ENCODE measurements at regions not wholly inside any gene's neighbourhood (a gene's known extent, or its start where the extent isn't known, plus 50 kb on each side); places are given as distances from the start of the nearest gene placed in this dataset.
"Not testable (repeated sequence)": the region's sequence is repeated elsewhere in the genome, so short reads cannot be mapped to it uniquely, and the experiment has no call there.

DNA sequence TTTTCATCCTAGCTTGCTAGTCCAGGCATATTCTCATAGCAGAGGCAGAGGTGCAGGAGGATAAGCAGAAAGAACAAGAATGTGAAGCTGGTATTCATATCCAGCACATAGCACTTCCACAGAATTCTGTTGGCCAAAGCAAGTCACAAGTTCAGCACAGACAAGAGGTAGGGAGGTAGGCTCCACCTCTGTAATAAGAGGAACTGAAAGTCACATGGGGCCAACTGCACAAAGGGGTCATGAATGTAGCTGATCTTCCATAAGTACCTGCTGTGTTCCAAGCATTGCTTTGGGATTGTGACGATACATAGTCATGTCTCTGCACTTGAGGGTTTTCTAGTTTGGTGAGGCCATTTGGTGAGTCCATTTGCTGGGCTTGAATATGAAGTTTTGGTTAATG is 110.8 kb upstream of the MPHOSPH6 start:
- no peak overlapping the region for H3K27ac ChIP-seq (ENCODE audit: low read length)
- no peaks in the 10 kb centered on the region for H3K9me3 ChIP-seq (ENCODE audit: control insufficient read depth, insufficient read depth, low read depth, low read length)
- H3K4me1 ChIP-seq (ENCODE audit: control insufficient read depth, insufficient read depth, low read length) = no peaks in the 10 kb centered on the region
- no peaks in the 10 kb centered on the region for H3K36me3 ChIP-seq (ENCODE audit: control insufficient read depth, insufficient read depth, low read length)
- BruUV-seq (replicated peaks) = no TSS peak
- ATAC-seq (no peak), DNase-seq (ENCODE audit: low read depth, low spot score) (no peak)
- no peak for TF ChIP-seq TCF7L2 (IDR thresholded peaks at IDR 0.05; ENCODE audit: low read depth, low read length)
- no peak for TF ChIP-seq SIN3A (IDR thresholded peaks at IDR 0.05; ENCODE audit: borderline replicate concordance, insufficient read depth, low read depth, low read length)
- TF ChIP-seq POLR2AphosphoS5 (IDR thresholded peaks at IDR 0.05; ENCODE audit: low read depth, low read length) = no peak
- TF ChIP-seq, protein P1, sequence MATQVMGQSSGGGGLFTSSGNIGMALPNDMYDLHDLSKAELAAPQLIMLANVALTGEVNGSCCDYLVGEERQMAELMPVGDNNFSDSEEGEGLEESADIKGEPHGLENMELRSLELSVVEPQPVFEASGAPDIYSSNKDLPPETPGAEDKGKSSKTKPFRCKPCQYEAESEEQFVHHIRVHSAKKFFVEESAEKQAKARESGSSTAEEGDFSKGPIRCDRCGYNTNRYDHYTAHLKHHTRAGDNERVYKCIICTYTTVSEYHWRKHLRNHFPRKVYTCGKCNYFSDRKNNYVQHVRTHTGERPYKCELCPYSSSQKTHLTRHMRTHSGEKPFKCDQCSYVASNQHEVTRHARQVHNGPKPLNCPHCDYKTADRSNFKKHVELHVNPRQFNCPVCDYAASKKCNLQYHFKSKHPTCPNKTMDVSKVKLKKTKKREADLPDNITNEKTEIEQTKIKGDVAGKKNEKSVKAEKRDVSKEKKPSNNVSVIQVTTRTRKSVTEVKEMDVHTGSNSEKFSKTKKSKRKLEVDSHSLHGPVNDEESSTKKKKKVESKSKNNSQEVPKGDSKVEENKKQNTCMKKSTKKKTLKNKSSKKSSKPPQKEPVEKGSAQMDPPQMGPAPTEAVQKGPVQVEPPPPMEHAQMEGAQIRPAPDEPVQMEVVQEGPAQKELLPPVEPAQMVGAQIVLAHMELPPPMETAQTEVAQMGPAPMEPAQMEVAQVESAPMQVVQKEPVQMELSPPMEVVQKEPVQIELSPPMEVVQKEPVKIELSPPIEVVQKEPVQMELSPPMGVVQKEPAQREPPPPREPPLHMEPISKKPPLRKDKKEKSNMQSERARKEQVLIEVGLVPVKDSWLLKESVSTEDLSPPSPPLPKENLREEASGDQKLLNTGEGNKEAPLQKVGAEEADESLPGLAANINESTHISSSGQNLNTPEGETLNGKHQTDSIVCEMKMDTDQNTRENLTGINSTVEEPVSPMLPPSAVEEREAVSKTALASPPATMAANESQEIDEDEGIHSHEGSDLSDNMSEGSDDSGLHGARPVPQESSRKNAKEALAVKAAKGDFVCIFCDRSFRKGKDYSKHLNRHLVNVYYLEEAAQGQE (IDR thresholded peaks at IDR 0.05; ENCODE audit: insufficient read depth in 1 of 2, low read depth in 2 of 2, low read length in 1 of 2) = no peak
- intact Hi-C loops (cut with micrococcal nuclease; ENCODE audit: unreplicated experiment) = no loop called here
- ChIA-PET CTCF (no interaction called here), POLR2A (no interaction called here)
- in situ Hi-C loops (cut with HindIII; ENCODE audit: low pct_unique_long_range_greater_than_20kb, low sequenced_read_pairs) = no loop called here
- no peaks in the 10 kb centered on the region for H3K27me3 ChIP-seq (ENCODE audit: control insufficient read depth, insufficient read depth, low read length)
- no peak overlapping the region for H3K4me3 ChIP-seq (ENCODE audit: low read depth in 2 of 2, low read length in 2 of 2)

DNA sequence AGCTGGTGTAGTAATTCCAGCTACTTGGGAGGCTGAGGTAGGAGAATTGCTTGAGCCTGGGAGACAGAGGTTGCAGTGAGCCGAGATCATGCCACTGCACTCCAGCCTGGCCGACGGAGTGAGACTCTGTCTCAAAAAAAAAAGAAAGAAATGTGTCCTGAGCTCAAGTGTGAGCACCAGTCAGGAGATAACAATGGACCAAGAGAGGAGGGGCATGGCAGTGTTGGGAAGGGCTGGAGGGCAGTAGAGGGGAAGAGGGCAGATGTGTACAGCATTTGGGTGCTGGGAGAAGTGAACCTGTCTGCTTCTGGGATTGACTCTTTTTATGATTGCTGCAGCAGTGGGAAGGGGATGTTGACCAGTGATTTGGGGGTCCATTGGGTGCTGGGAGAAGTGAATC is 105.3 kb upstream of the MPHOSPH6 start:
- CTCF ChIA-PET; in situ Hi-C loops (cut with HindIII; ENCODE audit: low pct_unique_long_range_greater_than_20kb, low sequenced_read_pairs); BruUV-seq (replicated peaks): not testable (repeated sequence)

DNA sequence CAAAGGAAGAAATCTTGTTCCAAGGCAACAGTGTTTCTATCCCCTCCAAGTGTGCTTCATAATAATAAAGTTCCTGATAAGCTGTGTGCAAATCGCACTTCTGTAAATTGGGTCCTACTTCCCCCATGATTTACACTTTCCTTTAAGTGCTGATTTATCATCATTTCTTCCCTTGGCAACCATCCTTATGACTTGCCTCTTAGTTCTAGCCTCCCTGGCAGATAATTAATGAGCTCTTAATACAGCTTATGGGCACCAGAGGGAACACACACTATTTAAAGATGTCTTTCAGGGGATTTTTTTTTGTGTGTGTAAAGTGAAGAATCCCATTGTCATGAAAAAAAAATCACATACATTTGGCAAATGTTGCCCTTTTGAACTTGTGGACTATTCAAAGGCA is 101.6 kb upstream of the MPHOSPH6 start:
- no peak for ATAC-seq
- no peak for TF ChIP-seq SIN3A (IDR thresholded peaks at IDR 0.05; ENCODE audit: borderline replicate concordance, insufficient read depth, low read depth, low read length)
- TF ChIP-seq TCF7L2 (IDR thresholded peaks at IDR 0.05; ENCODE audit: low read depth, low read length) = no peak
- TF ChIP-seq, protein P2, sequence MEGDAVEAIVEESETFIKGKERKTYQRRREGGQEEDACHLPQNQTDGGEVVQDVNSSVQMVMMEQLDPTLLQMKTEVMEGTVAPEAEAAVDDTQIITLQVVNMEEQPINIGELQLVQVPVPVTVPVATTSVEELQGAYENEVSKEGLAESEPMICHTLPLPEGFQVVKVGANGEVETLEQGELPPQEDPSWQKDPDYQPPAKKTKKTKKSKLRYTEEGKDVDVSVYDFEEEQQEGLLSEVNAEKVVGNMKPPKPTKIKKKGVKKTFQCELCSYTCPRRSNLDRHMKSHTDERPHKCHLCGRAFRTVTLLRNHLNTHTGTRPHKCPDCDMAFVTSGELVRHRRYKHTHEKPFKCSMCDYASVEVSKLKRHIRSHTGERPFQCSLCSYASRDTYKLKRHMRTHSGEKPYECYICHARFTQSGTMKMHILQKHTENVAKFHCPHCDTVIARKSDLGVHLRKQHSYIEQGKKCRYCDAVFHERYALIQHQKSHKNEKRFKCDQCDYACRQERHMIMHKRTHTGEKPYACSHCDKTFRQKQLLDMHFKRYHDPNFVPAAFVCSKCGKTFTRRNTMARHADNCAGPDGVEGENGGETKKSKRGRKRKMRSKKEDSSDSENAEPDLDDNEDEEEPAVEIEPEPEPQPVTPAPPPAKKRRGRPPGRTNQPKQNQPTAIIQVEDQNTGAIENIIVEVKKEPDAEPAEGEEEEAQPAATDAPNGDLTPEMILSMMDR (IDR thresholded peaks at IDR 0.05) = no peak
- TF ChIP-seq, protein P1 (IDR thresholded peaks at IDR 0.05; ENCODE audit: insufficient read depth in 1 of 2, low read depth in 2 of 2, low read length in 1 of 2) = no peak
- TF ChIP-seq POLR2AphosphoS5 (IDR thresholded peaks at IDR 0.05; ENCODE audit: low read depth, low read length) = no peak
- no peaks in the 10 kb centered on the region for H3K9me3 ChIP-seq (ENCODE audit: control insufficient read depth, insufficient read depth, low read depth, low read length)
- H3K27ac ChIP-seq (ENCODE audit: low read length) = no peak overlapping the region
- no peaks in the 10 kb centered on the region for H3K36me3 ChIP-seq (ENCODE audit: control insufficient read depth, insufficient read depth, low read length)
- H3K27me3 ChIP-seq (ENCODE audit: control insufficient read depth, insufficient read depth, low read length) = no peaks in the 10 kb centered on the region; the same call in 1 of the 2 replicates
- ChIA-PET POLR2A (no interaction called here), CTCF (no interaction called here)
- no TSS peak for BruUV-seq (replicated peaks)
- intact Hi-C loops (cut with micrococcal nuclease; ENCODE audit: unreplicated experiment) = loop anchor here (10.0 kb wide), 1 partner anchor 673 kb away; no protein-coding TSS in a partner anchor
- in situ Hi-C loops (cut with HindIII; ENCODE audit: low pct_unique_long_range_greater_than_20kb, low sequenced_read_pairs) = no loop called here
- H3K4me1 ChIP-seq (ENCODE audit: control insufficient read depth, insufficient read depth, low read length) = no peaks in the 10 kb centered on the region
- no peak for DNase-seq (ENCODE audit: low read depth, low spot score)
- no peak overlapping the region for H3K4me3 ChIP-seq (ENCODE audit: low read depth in 2 of 2, low read length in 2 of 2)

More for the DNA sequence above, 105.3 kb upstream of the MPHOSPH6 start:
- H3K27ac ChIP-seq (ENCODE audit: low read length); H3K36me3 ChIP-seq (ENCODE audit: control insufficient read depth, insufficient read depth, low read length); H3K9me3 ChIP-seq (ENCODE audit: control insufficient read depth, insufficient read depth, low read depth, low read length); POLR2A ChIA-PET; H3K4me3 ChIP-seq (ENCODE audit: low read depth in 2 of 2, low read length in 2 of 2); H3K4me1 ChIP-seq (ENCODE audit: control insufficient read depth, insufficient read depth, low read length); H3K27me3 ChIP-seq (ENCODE audit: control insufficient read depth, insufficient read depth, low read length); DNase-seq (ENCODE audit: low read depth, low spot score); ATAC-seq: not testable (repeated sequence)
- intact Hi-C loops (cut with micrococcal nuclease; ENCODE audit: unreplicated experiment) = loop anchor here (10.0 kb wide), 1 partner anchor 669 kb away; no protein-coding TSS in a partner anchor

DNA sequence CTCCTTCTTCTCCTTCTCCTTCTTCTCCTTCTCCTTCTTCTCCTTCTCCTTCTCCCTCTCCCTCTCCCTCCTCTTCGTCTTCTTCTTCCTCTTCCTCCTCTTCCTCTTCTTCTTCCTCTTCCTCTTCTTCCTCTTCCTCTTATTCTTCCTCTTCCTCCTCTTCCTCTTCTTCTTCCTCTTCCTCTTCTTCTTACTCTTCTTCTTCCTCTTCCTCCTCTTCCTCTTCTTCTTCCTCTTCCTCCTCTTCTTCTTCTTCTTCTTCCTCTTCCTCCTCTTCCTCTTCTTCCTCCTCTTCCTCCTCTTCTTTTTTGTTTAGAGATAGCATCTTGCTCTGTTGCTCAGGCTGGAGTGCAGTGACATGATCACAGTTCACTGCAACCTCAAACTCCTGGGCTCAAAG is 97.7 kb upstream of the MPHOSPH6 start:
- DNase-seq (ENCODE audit: low read depth, low spot score); POLR2A ChIA-PET; H3K4me3 ChIP-seq (ENCODE audit: low read depth in 2 of 2, low read length in 2 of 2); H3K9me3 ChIP-seq (ENCODE audit: control insufficient read depth, insufficient read depth, low read depth, low read length); BruUV-seq (replicated peaks); H3K4me1 ChIP-seq (ENCODE audit: control insufficient read depth, insufficient read depth, low read length); H3K36me3 ChIP-seq (ENCODE audit: control insufficient read depth, insufficient read depth, low read length); H3K27ac ChIP-seq (ENCODE audit: low read length); in situ Hi-C loops (cut with HindIII; ENCODE audit: low pct_unique_long_range_greater_than_20kb, low sequenced_read_pairs); H3K27me3 ChIP-seq (ENCODE audit: control insufficient read depth, insufficient read depth, low read length); CTCF ChIA-PET; ATAC-seq: not testable (repeated sequence)
- intact Hi-C loops (cut with micrococcal nuclease; ENCODE audit: unreplicated experiment) = loop anchor here (10.0 kb wide), 3 partner anchors 317 to 467 kb away; no protein-coding TSS in a partner anchor
